GM19452 (cell line): ENCODE measurements at regions not wholly inside any gene's neighbourhood (a gene's known extent, or its start where the extent isn't known, plus 50 kb on each side); places are given as distances from the start of the nearest gene placed in this dataset.

Source experiments
- ATAC-seq: cut with Tn5 transposase; IDR thresholded peaks from one replicate; pipeline ENCODE4 v1.9.1; 2021; ENCODE audit not compliant: unreplicated experiment

DNA sequence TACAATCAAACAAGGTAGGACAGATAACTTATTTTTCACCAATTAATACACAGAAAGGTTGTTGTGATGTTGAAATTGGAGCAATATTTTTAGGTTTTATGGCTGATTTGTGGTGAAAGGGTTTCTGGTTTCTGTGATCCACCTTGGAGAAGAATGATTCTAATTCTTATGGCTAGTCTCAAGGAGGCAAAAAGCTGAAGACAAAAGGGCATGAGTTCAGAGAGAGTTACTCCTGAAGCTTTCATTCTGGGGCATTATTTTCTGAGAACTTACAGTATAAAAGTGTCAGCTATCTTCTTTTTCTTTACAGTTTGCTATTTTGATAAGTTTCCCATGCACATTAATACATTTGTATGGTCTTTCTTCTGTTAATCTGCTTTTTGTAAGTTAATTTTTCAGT is 372.4 kb upstream of the CCDC179 start:
- ATAC-seq, result no peak

DNA sequence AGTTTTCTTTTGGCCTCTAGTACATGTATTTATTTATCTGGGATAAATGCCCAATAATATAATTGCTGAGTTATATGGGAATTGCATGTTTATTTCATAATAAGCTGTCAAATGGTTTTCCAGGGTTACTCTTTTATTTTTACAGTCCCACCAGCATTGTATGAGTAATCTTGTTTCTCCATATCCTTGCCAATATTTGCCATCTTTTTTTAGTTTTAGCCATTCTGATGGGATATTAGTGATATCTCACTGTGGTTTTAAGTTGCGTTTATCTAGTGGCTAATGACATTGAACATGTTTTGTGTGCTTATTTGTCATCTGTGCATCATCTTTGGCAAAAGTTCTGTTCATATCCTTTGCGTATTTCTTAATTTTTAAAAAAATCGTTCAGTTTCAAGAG is 372.8 kb upstream of the CCDC179 start:
- ATAC-seq, result no peak

DNA sequence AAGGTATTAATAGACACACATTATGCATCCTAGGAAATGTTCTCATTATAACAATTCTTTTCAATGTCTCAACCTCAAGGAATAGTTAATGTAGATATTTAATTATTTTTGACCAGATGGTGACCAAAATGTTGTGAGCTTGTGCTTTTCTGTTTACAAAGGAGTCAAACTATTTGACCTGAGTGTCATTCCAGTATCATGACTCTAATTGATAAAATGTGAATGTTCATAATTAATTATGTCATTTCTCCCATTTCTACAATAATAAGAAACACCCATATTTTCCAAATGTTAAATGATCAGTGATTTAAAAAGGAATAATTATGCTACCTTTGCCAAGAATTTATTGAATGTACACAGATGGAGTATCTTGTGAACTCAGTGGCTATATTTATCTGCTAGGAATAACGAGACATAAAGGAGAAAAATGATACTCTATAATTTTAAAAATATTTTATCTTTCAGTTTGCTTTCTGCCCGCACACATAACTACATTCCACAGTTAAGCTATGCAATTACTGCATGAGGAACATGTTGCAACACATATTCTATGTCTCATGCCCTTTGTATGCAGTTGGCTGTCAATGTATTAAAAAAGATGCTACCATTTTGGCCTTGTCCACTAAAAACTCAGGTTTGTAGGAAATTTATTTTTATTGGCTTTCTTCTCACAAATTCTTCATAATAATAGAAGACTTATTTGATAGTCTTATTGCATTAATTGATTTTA is 376.7 kb upstream of the CCDC179 start:
- ATAC-seq, result no peak

DNA sequence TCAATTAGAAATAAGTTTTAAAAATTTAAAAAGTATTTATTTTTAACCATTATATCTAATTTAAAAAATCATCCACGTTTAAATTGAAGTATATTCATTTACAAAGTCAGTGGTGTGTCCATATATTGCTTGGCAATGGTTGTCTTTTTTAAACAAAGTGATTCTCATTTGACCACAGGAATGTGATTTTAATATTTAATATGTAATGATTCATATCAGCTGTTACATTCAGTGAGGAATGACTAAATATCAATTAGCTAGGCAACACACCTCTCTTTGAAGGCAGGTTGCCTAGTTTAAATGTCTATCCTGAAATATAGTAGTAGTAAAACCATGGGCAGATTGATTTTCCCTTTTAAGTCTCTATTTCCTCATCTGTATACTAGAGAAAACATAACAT is 392.2 kb upstream of the CCDC179 start:
- ATAC-seq, result no peak

DNA sequence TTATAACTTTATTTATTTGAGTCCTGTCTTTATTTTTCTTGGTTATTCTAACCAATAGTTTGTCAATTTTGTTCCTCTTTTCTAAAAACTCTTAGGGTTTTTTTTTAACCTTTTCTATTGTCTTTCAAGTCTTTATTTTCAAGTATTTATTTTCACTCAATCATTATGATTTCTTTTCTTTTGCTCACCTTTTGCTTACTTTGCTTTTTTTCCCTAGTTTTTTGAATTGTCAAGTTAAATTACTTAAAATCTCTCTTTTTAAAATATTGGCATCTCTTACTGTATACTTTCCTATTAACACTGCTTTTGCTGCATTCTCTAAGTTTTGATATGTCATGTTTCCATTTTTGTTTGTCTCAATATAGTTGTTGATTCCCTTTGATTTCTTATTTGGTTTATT is 396.8 kb upstream of the CCDC179 start:
- ATAC-seq, result no peak

DNA sequence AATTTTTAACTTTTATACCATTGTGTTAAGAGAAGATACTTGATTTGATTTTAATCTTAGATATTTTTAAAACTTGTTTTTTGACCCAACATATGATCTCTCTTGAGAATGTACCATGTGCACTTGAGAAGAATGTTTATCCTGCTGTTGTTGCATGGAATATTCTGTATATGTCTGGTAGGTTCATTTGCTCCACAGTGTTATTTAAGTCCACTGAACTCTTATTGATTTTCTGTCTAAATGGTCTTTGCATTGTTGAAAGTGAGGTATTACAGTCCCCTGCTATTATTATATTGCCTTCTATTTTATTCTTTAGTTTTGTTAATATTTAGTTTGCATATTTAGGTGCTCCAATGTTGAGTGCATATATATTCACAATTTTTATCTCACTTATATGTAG is 397.3 kb upstream of the CCDC179 start:
- no peak for ATAC-seq

DNA sequence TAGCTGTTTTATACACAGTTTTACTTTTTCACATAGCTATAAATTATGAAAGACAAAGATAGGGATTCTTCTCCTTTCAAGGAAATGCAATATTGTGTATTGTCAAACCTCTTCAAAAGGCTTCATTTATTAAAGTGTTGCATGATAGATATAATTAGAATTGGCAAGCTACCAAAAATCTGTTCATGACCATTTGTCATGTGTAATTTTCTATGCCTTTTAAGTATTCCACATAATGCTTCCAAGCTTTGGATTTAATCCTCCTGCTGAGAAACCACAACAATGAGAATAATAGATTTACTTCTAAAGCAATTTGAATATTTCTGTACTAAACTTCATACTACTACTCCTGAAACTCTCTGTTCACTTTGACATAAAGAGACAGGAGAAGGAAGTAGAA is 403.2 kb upstream of the CCDC179 start:
- ATAC-seq, result no peak

DNA sequence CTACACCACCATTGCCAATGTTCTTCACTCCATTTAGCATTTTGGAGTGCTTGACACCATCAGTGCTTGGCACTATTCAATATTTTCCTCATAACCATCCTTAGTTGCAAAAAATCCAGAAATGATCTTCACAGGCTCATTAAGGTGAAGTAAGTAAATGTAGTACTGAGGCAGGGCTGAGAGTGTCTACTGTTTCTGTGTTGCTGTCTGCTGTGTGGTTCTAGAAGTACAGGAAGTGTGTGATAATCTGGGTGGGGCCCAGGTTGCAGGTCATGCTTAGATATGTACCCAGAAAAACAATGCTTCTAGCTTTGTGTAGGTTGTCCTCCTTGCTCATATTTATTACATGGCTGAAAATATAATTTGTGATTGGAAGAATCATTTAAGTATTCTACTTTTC is 411.8 kb upstream of the CCDC179 start:
- no peak for ATAC-seq

DNA sequence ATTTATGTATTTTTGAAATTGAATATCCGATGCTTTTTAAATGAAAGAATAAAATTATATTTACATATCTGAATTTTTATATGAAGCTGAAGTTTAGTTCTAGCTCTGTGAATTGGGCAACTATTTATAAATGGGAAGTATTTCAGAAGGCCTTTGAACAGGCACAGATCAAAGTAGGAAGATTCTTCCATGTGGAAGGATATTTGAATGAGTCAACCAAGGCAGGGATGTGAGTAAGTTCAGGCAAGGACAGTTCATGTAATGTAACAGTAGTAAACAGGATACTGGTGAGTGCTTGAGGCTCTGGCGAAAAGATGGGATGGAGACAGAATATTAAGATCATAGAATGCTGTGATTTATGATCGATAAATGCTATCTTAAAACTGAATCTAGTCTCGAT is 417.8 kb upstream of the CCDC179 start:
- ATAC-seq, result no peak

DNA sequence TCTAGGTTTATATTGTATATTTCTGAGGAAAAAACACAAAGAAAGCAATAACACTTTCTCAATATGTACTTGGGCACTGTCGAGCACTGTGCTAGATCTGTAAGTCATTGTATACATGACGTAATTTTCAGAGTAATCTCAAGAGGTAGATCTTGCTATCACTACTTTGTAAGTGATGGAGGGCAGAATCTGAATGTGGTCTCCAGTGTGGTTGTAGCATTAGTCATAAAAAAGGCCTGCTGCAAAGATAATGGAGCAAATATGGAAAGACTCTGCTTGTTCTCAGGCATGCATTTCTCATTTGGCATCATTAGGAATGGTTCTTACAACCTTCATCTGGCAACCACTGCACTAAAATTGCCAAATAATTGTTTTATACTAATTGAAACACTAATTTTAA is 419.8 kb upstream of the CCDC179 start:
- ATAC-seq, result no peak

DNA sequence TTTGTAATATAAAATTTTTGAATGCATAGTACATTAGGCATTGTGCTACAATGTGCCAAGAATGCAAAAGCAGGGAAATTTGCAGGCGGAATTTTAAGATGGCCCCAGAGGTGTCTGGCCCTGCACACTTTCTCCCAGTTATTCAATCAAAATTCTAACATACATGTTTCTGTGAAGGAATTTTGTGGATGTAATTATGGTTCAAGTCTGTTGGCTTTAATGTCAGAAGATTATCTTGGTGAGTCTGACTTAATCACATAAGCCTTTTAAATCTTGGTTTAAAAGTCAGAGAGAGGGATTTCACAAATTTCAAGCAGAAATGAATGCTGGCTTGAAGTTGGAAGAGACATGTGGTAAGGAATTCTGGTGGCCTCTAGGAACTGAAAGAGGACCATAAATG is 423.4 kb upstream of the CCDC179 start:
- ATAC-seq, result no peak

DNA sequence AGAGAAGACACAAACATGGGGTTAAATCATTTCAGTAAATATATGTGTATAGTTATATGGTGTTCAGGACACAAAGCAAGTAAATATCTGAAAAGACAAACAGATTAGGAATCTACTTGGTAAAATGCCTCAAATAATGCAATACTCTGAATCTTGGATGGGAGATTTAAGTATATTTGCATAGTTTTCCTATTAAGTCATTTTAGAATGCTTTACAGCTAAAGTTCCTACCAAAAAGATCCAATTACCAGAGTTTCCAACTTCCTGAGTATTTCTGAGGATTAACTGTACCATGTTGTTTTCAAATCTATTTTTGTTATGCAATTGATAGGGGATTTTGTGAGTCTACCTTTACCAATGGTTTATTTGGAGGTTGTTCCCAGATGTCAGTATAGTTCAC is 424.4 kb upstream of the CCDC179 start:
- ATAC-seq, result no peak

DNA sequence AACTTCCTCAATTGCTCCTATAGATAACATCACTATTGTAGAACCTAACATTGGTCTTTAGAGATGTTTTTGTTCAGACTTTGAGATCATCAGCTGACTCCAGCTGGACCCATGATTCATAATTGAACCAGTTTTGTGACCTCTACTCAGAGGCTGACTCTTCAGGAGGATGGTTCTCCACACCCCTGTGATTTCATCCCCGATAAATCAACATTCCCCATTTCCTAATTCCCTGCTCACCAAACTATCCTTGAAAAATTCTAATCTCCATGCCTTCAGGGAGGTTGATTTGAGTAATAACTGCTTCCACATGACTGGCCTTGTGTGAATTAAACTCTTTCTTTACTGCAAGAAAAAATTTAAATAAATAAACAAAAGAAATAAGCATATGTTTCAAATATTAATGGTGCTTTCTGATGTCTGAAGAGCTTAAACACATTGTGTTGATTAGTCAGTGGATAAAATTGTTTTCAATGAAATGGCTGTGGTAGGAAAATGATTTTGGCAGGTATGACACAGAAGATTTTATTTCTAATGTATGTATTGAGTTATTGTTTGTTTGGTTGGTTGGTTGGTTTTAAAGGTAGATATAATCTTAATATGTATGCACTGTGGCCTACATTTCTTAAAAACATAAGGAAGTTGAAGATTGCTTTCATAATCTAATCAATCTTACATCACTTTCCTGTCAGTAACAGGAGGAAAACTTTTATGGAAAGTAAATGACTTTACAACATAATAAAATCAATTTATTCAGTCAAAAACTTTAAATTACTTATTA is 427.9 kb upstream of the CCDC179 start:
- ATAC-seq, result no peak

DNA sequence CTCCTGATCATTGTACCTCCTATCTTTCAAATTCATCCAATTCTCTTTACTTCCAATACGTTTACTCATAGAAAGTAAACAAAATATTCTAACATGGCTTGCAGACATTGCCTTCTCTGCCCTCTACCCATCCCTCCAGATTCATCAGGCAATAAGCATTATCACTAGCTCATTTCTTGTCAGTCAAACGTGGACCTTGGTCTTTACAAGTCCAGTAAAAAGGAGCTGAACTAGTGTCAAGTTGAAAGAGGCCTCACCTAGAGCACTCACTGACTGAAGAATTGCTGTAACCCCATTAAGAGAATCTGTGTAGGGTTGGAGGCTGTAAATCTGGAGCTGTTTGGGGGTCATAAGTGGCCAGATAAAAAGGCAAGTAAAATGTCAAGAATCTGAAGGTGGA is 435.0 kb upstream of the CCDC179 start:
- ATAC-seq, result no peak

DNA sequence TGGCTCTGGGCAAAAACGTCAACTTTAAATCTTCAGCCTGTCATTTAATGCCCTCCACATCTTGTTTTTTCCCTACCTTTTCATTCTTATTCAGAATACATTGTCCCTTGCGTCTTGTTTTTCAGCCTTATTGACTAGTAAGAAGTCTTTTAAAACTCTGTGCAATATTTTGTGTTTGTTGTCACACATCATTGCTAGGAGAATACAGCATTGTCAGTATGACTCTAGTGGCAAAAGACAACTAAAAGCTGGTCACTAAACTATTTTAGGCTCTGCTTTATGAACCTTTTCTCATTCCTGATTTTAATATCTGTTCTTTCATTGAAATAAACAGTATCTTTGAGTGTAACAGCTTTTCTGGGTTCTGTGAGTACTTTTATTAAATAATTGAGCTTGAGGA is 447.8 kb upstream of the CCDC179 start:
- ATAC-seq, result no peak

DNA sequence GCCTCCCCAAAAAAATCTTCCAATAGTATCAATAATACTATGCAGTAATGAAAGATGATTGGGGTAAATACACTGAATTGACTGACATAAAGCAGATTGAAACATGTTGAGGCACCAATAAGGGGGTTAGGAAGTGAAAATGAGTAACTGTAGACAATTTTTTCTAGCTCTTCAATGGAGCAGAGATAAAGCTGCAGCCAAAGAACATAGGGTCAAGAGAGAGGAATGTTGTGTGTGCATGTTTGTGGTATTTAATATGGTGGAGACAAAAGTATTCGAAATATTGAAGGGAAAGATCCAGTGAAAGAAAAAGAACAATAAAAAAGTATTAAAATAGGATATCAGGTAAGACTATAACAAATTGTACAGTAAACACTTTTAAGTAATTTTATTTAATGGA is 450.0 kb upstream of the CCDC179 start:
- ATAC-seq, result no peak

DNA sequence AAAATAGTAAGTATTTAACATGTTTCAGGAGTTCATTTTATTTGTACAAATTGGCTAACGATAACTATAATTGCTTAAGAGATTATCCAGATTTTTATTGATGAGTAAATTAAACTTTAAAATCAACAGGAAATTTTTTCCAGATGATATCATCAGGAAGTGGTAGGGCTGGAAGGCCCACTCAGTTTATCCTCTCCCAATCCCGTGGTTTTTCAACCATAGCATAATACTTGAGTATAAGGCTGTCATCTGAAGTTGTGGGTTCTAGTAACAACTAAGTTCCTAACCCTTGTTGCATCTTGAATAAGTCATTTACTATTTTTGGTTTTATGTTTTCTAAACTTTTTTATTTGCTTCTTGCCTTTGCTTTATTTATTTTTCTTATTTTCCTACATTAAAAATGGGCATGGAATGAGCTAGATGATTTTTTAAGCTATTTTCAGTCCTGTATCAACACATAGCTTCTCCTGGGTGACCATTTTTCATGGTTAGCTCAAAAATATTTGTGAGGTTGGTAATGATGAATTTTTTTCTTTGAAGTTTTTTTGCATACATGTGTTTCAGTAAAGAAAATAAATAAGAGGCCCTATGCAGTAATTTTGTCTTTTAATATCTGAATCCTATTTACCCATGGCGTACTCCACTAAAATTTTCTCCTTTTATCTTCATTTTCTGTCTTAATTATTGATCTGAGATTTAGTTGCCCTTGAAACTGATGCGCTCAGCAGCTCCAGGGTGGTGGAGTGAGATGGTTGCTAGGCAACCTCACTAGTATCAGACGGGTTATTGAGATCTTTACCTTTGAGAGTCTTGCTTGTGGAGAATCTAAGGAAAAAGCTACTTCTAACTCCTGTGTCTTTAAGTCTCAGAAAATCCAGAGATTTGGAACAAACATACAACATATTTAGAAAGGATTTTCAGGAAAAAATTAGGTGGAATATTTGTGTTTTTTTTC is 452.0 kb upstream of the CCDC179 start:
- no peak for ATAC-seq

DNA sequence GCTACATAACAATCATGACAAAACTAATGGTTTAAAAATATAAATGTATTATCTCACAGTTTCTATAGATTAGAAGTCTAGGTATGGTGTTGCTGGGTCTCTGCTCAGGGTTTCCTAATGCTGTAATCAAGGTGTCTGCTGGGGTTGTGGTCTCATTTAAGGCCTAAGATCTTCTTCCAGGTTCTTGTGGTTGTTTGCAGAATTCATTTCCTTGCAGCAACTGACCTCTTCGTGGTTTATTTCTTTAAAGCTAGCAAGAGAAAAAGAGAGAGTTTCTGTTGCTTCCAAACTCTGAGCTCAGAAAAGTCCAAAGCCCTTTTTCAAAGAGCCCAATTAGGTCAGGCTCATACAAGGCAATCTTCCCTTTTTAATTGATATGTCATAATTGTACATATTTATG is 452.7 kb upstream of the CCDC179 start:
- no peak for ATAC-seq

DNA sequence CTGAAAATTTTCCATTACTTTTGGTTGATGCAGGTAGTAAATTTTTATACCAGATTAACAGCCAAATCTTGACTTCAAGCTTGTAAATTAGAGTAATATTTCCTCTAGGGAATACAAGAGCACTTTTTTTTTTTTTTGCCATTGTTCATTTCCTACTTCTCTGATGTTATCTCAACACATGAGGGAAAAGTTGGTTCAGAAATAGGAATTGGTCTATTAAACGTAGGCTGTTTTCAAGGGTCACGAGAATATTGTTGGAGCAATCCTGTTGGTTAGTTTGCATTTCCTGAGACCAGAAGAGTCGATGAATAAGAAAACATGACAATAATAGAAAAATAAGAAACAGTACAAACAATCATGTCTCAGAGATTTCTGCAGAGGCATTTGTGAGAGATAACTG is 453.9 kb upstream of the CCDC179 start:
- ATAC-seq, result no peak

DNA sequence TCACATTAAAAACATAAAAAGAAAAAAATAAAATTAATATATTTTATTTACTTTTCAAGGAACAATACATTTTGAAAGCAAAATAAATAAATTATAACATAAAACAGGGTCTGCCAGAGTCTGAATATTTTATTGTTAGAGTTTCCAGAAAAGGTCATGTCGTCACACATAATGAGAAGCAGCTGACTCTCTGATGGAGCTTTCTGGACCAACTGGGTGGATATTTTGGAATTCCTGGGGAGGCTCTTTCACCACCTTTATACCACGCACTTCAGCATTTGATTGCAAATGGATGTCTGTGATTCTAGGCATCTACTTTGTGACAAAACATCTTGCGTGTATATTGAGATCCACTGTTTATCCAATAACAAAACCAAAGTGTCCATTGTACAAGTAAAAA is 455.0 kb upstream of the CCDC179 start:
- no peak for ATAC-seq

DNA sequence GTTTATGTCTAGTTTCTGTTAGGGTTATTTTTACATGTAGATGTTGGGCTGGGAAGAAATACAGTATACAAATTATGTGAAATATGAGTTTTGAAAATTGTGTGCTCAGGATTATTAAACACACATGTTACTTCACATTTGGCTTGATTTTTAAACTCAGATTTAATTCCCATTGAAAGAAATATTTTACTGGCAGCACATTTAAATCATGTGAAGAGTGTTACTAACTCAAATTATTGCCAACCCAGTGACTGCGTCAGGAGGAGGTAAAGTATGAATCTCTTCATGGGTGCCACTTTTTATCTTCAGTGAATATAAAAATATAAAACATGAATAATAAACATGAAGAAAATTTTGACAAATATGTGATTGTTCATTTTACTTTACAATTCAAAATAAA is 457.5 kb upstream of the CCDC179 start:
- ATAC-seq, result no peak

DNA sequence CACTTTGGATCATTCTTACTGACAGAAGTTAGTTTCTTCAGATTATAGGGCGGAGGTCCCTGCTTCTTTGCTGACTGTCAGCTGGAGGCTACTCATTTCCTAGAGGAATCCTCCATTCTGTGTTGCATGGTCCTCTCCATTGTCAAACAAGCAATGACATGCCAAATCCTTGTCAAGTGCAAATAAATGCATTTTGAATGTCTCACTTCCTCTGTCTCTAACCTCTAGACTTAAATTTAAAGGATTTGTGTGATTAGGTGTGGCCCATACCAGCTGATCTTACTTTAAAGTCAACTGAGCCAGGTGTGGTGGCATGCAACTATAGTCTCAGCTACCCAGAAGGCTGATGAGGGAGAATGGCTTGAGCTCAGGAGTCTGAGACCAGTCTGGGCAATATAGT is 458.4 kb upstream of the CCDC179 start:
- no peak for ATAC-seq
